ENCODE measurements at regions not wholly inside any gene's neighbourhood (a gene's known extent, or its start where the extent isn't known, plus 50 kb on each side); places are given as distances from the start of the nearest gene placed in this dataset.

DNA sequence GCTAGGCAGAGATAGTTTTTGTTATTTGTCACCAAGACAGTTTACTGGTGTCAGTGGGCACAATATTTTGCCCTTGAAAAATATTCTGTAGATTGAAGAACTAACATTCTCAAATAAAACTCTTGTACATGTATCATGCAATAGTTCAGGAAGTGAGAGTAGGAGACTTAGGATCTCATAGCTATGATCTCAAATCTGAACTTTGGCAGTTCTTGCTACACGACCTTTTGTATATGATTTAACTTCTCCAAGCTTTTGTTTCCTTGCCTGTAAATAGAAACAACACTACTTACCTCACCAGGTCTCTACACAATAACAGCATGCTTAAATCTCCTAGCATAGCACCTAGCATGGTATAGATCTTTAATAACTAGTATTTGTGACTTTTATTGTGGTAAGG is 219.9 kb downstream of the ICOS start:
- no peak overlapping the region for H3K18ac ChIP-seq (ENCODE audit: insufficient read length, low read depth, low read length)

More for the DNA sequence above, 219.9 kb downstream of the ICOS start:
- WGBS (ENCODE audit: extremely low coverage, insufficient read length, low lambda C conversion rate), result no CpG with 5 or more reads among the region's 1 CpG
- H3K4me1 ChIP-seq (ENCODE audit: insufficient read depth, low read length), result no peaks in the 10 kb centered on the region
- no peak for DNase-seq
- H3K23ac ChIP-seq (ENCODE audit: insufficient read length, low read depth, low read length), result no peak overlapping the region
- H2AK5ac ChIP-seq (ENCODE audit: insufficient read length, low read length), result no peak overlapping the region
- H3K9ac ChIP-seq (ENCODE audit: extremely low read depth, insufficient read length, low read length), result no peak overlapping the region
- no peak overlapping the region for H2BK120ac ChIP-seq (ENCODE audit: low read depth, low read length, poor library complexity, severe bottlenecking)
- no peaks in the 10 kb centered on the region for H3K27me3 Mint-ChIP-seq (ENCODE audit: low read depth)
- H4K8ac ChIP-seq (replicated peaks; ENCODE audit: insufficient read length, low read depth, low read length), result no peak overlapping the region
- H3K9me3 ChIP-seq (ENCODE audit: control insufficient read depth, low read depth, low read length), result no peaks in the 10 kb centered on the region
- no peak overlapping the region for H3K4ac ChIP-seq (ENCODE audit: low read depth, low read length)
- H2BK20ac ChIP-seq (ENCODE audit: low read depth, low read length, poor library complexity, severe bottlenecking), result no peak overlapping the region
- no peak overlapping the region for H4K91ac ChIP-seq (ENCODE audit: insufficient read length, low read depth, low read length)
- TF ChIP-seq, protein P1, sequence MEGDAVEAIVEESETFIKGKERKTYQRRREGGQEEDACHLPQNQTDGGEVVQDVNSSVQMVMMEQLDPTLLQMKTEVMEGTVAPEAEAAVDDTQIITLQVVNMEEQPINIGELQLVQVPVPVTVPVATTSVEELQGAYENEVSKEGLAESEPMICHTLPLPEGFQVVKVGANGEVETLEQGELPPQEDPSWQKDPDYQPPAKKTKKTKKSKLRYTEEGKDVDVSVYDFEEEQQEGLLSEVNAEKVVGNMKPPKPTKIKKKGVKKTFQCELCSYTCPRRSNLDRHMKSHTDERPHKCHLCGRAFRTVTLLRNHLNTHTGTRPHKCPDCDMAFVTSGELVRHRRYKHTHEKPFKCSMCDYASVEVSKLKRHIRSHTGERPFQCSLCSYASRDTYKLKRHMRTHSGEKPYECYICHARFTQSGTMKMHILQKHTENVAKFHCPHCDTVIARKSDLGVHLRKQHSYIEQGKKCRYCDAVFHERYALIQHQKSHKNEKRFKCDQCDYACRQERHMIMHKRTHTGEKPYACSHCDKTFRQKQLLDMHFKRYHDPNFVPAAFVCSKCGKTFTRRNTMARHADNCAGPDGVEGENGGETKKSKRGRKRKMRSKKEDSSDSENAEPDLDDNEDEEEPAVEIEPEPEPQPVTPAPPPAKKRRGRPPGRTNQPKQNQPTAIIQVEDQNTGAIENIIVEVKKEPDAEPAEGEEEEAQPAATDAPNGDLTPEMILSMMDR (conservative IDR thresholded peaks at IDR 0.05), result no peak
- no peaks in the 10 kb centered on the region for H3K27me3 ChIP-seq (ENCODE audit: insufficient read depth, low read length)
- H3K4me2 ChIP-seq (ENCODE audit: insufficient read depth, insufficient read length, low read length), result no peak overlapping the region
- H3K79me1 ChIP-seq (ENCODE audit: insufficient read depth, low read depth, low read length, poor library complexity, severe bottlenecking), result no peaks in the 10 kb centered on the region
- no peak overlapping the region for H3K14ac ChIP-seq (ENCODE audit: insufficient read depth, low read length)
- peaks cover 11 to 15% of the 10 kb centered on the region in 2 experiments; a peak in 4 of 5 replicates for H3K9me3 Mint-ChIP-seq
- no peak overlapping the region for H3K27ac Mint-ChIP-seq
- no peak overlapping the region for H3K56ac ChIP-seq (ENCODE audit: insufficient read length, low read depth, low read length)
- no peak overlapping the region for H2BK5ac ChIP-seq (ENCODE audit: insufficient read length, low read length)
- H3K36me3 Mint-ChIP-seq (ENCODE audit: insufficient read depth in 1 of 3, low read depth in 3 of 3), result peaks cover 0 to 5% (median 4%) of the 10 kb centered on the region in 3 experiments; a peak in 3 of 7 replicates
- H4K20me1 ChIP-seq (ENCODE audit: control insufficient read depth, insufficient read depth, insufficient read length), result no peaks in the 10 kb centered on the region
- H3K4me1 Mint-ChIP-seq, result peaks cover 11 to 18% of the 10 kb centered on the region in 2 experiments
- H3K27ac ChIP-seq (ENCODE audit: insufficient read length, low read depth, low read length), result no peak overlapping the region
- no peak overlapping the region for H2BK15ac ChIP-seq (ENCODE audit: low read depth, low read length)
- H4K5ac ChIP-seq (ENCODE audit: insufficient read length, low read depth, low read length), result no peak overlapping the region
- H2AFZ ChIP-seq (ENCODE audit: low read length), result no peak overlapping the region
- H3K79me2 ChIP-seq (ENCODE audit: insufficient read depth, low read length), result no peaks in the 10 kb centered on the region
- H3K23me2 ChIP-seq (ENCODE audit: insufficient read length, low read depth, low read length, poor library complexity, severe bottlenecking), result no peaks in the 10 kb centered on the region
- H2BK12ac ChIP-seq (ENCODE audit: insufficient read length, low read depth, low read length), result no peak overlapping the region
- H3T11ph ChIP-seq (ENCODE audit: low read length), result no peak overlapping the region
- no peak overlapping the region for H3K4me3 Mint-ChIP-seq

Measured in H9 (cell line).